GM18505 (cell line): ENCODE measurements at regions not wholly inside any gene's neighbourhood (a gene's known extent, or its start where the extent isn't known, plus 50 kb on each side); places are given as distances from the start of the nearest gene placed in this dataset.

Source experiments
- ATAC-seq: cut with Tn5 transposase; IDR thresholded peaks from one replicate; pipeline ENCODE4 v1.9.1; 2021; ENCODE audit not compliant: unreplicated experiment
- POLR2A ChIP-seq: IDR thresholded peaks from 4 replicates; pipeline ENCODE4 v1.6.1; 2011; ENCODE audit warnings: borderline replicate concordance; ENCODE audit not compliant: insufficient read depth, insufficient read length; ENCODE audit errors: extremely low read depth

GRCh38 chr1:219751870-219752507 is 139.1 kb upstream of the ZC3H11B start:
- ATAC-seq, result no peak
- TF ChIP-seq POLR2A, result no peak

GRCh38 chr1:219749370-219749769 is 136.5 kb upstream of the ZC3H11B start:
- no peak for TF ChIP-seq POLR2A
- no peak for ATAC-seq

GRCh38 chr1:219746141-219746540 is 133.2 kb upstream of the ZC3H11B start:
- no peak for TF ChIP-seq POLR2A
- ATAC-seq, result no peak

- TF ChIP-seq POLR2A, result no peak
- ATAC-seq, result no peak
Observed at GRCh38 chr1:219744652-219745469, 132.0 kb upstream of the ZC3H11B start.

- no peak for TF ChIP-seq POLR2A
- no peak for ATAC-seq
Observed at GRCh38 chr1:219741011-219741970, 128.4 kb upstream of the ZC3H11B start.

GRCh38 chr1:219733511-219734174 is 120.7 kb upstream of the ZC3H11B start:
- no peak for ATAC-seq

GRCh38 chr1:219732814-219733491 is 120.0 kb upstream of the ZC3H11B start:
- ATAC-seq, result no peak
- TF ChIP-seq POLR2A, result no peak

More at GRCh38 chr1:219733511-219734174, 120.7 kb upstream of the ZC3H11B start:
- no peak for TF ChIP-seq POLR2A

GRCh38 chr1:219731771-219732170 is 118.9 kb upstream of the ZC3H11B start:
- ATAC-seq, result no peak
- no peak for TF ChIP-seq POLR2A

GRCh38 chr1:219726480-219727272 is 113.8 kb upstream of the ZC3H11B start:
- no peak for TF ChIP-seq POLR2A
- no peak for ATAC-seq

- TF ChIP-seq POLR2A, result no peak
- no peak for ATAC-seq
Observed at GRCh38 chr1:219724440-219724839, 111.5 kb upstream of the ZC3H11B start.

GRCh38 chr1:219717536-219717935 is 104.6 kb upstream of the ZC3H11B start:
- no peak for ATAC-seq
- no peak for TF ChIP-seq POLR2A
